HUDEP-2 (cell line): ENCODE measurements at regions not wholly inside any gene's neighbourhood (a gene's known extent, or its start where the extent isn't known, plus 50 kb on each side); places are given as distances from the start of the nearest gene placed in this dataset.

ENCODE experiments used
- DNase-seq, 76 experiments: peaks; one replicate each; lab custom pipeline; 2025; ENCODE audit not compliant: unreplicated experiment in 76 of 76; lab: John Stamatoyannopoulos, UW

DNA sequence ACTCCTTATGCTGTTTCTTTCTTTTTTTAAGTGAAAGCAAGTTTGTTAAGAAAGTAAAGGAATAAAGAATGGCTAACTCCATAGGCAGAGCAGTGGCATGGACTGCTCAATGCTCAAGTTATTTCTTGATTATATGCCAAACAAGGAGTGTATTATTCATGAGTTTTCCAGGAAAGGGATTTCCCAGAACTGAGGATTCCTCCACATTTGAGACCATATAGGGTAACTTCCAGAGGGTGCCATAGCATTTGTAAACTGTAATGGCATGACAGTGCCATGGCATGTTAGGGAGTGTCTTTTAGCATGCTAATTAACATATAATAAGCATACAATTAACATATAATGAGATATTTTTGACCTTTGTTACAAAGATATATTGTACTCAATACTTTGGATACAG is 1034.5 kb upstream of the PHF14 start:
- DNase-seq: peak in 3 of 76 experiments; percentile 1 to 39 (median 13)

DNA sequence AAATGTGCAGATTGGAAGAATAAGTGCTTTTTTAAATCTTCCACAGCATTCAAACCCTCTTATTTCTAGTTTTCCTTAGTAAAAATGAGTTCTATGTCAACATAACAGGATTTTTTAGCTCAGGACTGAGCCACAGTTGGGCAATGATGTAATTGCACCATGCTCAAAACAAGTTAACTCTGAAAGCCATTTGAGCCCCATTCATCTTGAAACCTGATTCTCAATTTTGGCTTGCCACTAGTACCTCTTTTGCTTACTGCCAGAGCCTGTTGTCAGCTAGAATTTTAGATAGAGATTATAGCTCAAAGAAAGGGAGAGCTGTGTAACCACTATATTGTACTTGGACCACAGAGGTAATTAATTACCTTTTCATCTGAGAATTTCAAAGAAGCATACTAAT is 1028.5 kb upstream of the PHF14 start:
- DNase-seq: no peak

DNA sequence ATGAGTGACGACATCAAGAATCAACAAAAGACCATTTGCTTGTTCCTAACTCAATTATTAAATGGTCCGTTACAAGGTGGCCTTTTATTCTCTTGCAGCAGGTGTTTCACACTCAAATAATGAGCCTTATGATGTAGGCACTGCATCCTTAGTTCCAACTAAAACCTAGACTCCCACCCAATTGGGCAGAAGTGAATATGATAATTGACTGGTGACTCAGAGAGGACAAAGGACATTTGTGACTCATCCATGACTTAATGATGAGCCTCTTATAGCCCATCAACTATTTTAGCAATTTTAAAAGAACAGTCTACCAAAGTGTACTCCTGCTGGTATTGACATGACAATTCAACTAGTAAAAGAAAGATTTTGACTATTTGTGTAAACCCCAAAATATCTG is 1027.8 kb upstream of the PHF14 start:
- no peak for DNase-seq

DNA sequence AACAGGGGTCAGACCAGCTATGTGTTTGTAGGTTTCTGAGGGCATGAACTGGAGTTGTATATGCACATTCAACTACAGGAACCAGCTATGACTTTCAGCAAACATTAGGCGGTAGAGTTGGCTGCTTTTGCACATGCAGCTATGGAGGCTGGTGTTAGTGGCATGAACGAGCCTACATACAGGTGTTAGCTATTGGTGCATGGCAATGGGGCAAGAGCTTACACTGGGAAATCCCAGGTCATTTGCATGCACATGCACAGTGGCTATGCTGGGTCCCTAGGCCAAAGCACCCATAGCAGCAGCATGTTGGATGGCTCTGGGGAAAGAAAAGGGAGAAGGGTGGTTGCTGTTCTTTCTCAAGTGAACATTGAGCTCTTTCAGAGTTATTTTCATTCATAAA is 1018.5 kb upstream of the PHF14 start:
- DNase-seq: no peak

DNA sequence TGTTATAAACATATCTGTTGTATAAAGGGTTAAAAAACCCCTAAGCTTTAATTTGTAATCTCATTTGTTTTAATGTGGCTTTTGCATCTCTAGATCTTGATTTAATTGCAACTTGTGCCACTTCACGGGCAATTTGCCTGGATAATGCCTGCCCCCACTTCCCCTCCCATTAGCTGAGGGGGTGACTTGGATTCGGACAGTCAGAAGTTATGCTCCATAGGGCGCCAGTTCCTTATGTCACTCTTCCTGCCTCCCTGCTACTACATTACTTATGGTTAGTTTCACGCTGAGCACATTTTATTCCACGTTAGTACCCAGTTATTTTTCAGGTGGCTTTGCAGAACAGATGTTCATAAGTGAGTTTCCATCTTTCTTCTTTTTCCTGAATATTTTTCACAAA is 1015.2 kb upstream of the PHF14 start:
- no peak for DNase-seq

DNA sequence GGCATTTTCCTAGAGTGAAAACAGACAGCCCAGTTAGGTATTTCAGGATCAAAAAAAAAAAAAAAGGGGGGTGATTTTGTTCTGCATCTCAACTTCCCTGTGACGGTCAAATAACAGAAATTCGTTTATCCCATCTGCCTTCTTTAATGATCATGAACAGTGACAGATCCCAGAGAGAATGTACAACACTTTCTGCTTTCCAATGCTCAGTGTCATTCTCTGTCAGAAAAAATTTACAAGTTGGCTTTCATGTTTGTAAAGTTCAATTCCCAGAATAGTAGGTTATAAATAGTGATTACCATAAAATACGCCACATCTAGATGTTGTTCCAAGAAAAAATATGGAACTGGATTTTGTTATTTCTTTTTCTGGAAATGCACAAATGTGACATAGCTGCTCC is 1013.2 kb upstream of the PHF14 start:
- no peak for DNase-seq

DNA sequence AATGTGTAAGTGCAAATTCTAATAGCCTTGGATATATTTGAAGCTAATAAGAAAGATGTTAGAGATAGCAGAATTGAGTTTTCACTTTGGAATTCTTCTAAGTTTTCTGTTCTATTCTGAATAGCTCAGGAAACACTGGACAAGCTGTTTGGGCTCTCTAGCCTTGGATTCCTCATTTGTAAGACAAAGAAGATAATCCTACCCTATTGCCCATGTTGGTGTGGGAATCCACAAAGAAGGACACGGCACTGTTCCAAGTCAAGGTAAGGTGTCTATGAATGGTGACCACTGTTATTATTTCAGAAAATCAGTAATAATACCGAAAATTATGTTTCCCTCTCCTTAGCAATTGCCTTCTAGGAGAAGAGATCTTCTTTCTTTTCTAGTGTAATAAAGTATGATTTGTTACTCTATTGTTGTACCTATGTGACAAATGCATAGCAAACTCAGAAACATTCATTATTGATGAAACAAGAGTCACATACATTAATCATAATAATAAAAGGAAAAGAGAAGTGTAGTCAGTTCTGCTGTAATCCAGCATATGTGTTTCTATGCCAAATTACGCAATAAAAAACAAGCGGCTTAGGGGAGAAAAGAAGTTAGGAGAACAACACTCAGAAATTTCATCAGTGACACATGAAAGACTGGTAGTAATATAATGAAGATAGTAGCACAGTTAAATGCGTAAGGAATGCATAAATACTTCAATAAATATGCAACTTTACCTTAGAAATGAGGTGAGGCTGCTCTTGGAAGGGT is 1012.3 kb upstream of the PHF14 start:
- DNase-seq: no peak

DNA sequence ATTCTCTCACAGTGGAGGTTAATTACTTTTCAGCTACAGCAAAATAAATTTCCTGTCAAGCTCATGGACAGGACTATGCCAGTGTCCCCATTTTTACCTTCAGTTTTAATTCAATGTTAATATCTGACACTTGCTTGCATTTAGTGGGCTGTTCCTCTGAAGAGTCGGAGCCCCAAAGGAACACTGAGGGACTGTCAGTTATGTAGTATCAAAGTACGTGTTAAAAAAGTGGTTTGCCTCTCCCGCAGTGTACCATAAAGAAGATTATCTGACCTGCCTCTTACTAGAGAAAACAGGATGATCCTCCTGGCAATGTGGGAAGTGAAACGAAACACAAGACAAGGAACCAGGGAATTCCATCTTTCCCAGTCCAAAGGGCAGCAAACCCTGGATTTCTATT is 1010.9 kb upstream of the PHF14 start:
- DNase-seq: no peak

DNA sequence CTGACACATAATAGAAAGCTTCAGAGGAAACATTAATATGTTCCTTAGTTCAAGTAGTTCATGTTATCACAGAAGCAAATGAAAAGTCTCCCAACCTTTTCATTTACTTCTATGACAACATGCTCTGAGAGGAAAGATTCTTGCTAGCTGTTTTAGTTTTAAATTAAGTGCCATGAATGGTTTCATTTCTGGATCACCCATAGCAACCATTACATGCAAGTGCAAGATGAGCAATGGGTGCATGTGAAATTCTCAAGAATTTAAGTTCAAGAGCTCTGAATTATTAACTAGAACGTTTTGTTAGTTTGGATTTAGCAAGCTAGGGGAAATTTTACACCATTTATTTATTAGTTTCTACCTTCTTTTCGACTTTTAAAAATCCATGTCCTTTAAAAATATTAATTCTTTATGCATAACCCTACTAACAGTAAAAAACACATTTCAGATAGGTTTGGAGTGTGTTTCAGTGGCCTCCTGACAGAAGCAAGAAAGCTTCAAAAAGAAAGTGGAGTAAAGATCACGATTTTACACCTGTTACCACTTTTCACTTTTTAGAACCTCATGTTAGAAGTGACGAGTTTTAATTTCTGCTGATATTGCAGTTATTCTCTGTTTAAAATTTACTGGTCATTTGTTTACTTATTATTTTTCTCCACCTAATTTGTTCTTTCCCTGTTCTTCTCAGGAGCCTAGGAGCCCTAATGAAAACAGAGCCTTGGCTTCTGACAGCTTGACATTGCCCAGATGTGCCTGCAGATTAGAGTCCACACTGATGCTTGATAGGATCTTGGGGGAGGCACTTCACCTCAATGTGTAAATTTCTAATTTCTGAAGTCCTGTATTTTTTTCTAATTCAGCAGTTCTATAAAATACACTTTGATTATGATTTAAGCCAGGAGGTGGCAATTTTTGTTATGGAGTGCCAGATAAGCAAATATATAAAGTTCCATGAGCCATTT is 995.3 kb upstream of the PHF14 start:
- DNase-seq: peak in 1 of 76 experiments; percentile 10

DNA sequence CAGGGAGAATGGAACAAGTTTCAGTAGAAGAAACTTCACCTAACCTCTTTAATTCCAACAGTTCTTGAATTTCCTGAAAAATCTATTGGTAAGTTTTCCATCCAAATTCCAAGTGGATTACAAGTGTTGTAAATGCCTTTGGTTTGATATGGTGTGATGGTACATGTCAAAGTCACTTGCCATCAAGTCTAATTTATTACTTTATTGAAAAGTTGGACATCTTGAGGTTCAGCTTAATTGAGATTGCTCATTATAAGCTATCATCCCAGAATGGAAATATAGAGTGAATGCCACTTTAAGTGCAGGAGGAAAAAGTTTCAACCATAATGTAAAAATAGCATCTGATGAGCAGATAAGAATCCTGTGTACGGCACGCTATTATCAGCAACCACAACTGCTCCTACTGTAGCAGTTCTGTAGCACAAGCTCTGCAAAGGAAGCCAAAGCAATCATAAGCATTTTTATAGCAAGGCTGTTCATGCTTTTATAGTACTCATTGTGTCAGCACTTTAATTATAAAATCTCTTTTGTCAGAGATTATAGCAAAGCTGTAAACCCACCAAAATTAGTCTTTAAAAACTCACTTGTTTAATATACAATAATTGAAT is 991.8 kb upstream of the PHF14 start:
- DNase-seq: peak in 1 of 76 experiments; percentile 26

DNA sequence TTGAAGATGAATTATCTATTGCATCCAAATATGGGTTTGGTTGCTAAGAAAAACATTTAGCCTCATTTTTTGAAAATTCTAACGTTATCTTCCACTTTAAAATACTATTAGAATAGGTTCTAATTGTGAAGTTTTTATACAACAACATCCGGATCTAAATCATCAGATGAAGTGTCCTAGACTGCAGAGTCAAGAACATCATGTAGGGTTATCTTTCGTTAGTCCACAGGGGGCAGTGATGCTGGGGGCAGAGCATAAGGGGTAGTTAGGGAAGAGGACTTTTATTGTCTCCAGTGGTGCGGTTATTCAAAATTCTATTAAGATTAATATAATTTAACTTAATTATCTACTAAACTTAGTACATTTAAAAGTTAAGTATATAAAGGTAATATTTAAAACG is 990.6 kb upstream of the PHF14 start:
- no peak for DNase-seq

DNA sequence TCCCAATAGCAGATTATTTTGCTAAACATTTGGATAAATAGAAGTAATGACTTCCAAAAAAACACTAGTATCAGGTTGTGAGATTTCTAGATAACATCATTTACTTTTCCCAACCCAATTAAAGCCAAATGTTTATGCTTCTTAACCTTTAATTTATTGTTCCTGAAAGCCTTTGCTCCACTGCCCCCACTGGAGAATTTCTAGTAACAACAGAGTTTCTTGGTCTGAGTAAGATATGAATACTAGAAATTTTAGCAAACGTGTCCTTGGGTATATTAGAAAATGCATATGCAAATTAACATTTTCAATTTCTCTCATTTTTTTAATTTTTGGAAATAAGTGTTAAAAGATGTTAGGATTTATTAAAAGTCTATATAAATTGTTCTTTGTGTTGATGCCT is 958.0 kb upstream of the PHF14 start:
- DNase-seq: no peak

DNA sequence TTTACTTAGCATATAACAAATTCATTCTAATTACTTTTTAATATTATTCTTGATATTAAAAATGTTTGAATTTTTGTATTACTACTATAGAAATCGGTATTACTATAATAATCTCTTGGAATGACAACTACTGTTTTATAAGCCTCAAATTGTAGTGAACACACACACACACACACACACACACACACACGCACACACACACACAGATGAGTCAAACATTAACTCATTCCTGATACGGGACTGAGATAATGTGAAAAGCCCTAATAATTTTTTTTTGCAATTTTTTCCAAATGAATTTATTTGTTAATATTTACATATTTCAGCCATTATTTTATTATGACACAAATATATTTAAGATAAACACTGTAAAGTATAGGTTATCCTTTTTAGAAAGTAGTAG is 951.2 kb upstream of the PHF14 start:
- no peak for DNase-seq

DNA sequence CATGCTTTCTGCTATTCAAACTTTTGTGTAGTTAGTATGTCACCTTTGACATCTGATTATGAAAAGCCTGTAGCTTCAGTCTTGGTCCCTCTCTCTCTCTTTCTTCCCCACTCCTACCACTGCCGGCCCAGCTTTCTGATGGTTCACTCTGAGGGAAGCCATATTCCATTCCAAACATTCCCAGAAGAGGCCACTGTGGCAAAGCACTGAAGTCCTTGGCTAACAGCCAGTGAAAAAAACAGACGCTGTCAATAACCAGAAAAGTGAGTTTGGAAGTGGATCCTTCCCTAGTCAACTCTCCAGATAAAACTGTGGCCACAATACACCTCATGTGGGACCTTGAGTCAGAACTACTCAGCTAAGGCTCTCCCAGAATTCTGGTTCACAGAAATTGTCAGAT is 950.7 kb upstream of the PHF14 start:
- no peak for DNase-seq

DNA sequence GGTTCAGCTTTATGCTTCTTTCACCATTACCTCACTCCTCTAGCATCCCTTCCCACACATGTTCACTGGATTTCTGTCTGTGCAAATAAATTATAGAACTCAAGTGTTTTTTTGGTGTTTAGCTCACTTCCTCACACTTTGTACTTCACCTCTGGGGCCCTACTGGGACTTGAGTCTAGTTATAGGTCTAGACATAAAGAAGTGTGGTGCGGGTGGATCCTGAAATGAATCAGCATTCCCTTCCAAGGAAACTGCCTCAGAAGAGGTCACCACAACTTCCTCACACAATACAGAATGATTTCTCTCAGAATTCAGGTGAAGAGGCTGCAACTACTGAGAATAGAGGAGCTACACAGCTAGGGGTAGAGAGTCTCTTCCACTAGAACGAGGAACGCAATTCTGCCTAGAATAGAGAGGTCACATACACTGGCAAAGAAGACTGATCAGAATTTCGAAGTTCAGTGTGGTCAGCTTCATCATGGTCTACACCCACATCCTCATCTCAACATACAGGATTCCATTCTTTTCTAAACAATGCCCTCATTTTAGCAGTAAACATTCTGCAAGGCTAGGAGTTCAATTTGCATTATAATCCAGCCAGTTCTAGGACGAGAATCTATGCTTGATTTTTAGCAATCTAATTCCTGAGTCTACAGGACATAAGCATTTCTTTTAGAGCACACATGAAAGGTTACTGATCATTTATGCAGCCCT is 938.7 kb upstream of the PHF14 start:
- DNase-seq: no peak

DNA sequence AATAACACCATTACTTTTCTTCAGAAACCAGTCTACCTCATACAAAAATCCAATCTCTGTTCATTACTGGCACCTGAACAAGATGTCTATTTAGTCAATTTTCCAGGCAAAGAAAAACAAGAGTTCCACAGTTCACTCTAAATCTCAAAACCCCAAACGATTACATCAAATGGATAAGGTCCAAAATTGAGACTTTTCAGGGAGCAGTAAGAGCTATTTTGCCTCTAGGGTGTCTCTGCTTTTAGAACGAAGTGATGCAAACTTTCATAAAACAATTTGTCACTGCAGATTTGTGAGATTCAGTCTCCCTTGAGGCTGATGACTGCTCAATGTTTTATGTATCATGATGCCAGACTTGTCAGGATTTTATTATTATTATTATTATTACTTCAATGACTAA is 937.0 kb upstream of the PHF14 start:
- DNase-seq: no peak

DNA sequence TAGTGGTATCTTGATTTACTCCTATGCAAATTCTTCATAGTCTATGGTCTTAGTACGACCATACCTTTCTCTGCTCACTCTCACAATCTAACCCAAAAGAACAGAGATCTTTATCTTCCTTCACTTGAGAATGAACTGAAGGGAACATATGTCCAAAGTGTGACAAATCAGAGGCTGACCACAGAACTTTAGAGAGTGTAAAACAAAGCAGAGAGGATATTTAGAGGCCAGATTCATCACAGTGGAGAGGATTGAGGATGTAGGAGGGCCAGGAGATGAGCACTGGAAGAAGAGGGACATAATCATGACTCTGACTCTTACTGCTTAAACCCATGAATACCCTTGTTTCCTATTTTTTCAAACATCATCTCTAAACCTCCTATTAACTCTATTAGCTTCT is 935.3 kb upstream of the PHF14 start:
- DNase-seq: no peak

DNA sequence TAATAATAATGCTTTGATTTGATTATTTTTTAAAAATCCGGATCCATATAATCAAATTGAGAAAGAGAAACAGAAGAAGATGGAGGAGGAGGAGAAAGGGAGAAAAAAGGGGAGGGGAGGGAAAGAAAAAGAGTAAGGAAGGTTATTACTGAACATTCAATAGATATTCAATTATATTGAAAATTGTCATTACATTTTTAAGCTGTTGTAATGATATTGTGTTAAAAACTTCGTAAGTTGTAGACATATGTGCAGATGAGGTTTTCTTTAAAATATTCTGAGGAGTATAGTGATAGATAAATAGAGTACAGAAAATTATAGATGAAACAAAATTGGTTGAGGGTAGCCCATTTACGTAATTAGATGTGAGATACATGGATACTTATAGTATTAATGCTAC is 933.0 kb upstream of the PHF14 start:
- no peak for DNase-seq

DNA sequence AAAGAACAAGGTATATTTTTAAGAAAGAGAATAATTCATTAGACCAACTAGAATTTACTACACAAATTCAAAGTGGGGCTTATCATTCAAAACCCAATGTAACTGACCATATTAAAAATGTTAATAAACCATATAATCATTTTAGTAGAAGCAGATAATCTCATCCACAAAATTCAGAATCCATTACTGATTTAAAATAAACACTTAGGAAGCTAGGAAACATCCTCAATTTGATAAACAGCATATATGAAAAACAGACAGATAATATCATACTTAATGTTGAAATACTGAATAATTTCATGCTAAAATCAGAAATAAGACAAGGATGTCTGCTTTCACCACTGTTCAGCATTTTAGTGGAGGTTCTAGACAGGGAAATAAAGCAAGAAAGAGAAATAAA is 902.8 kb upstream of the PHF14 start:
- no peak for DNase-seq

DNA sequence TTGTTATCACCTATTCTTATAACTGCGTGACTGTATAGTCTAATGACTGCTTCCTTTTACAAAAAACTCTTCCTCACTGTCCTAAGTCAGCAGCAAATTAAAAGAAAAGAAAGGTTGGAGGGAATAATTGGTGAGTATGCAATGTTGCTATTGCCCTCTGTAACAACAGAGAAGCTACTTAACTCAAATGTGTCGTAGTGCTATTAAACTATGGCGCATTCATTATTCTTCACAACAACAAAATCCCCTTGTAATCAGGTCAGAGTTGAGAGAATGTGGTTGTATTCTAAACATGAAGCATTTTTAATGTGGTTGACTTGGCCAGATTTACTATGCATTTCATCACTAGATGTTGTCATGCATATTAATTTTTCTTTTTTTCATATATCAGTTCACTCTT is 897.8 kb upstream of the PHF14 start:
- no peak for DNase-seq
